ENCODE measurements at regions not wholly inside any gene's neighbourhood (a gene's known extent, or its start where the extent isn't known, plus 50 kb on each side); places are given as distances from the start of the nearest gene placed in this dataset.
"Not testable (repeated sequence)": the region's sequence is repeated elsewhere in the genome, so short reads cannot be mapped to it uniquely, and the experiment has no call there.

GRCh38 chr13:56659041-56659471 lies 481.7 kb upstream of the PRR20A start:
- intact Hi-C loops (cut with DNase I) = no loop called here
- DNase-seq = peak; percentile 30
- no peak for ATAC-seq (ENCODE audit: poor library complexity)

GRCh38 chr13:56670563-56670962 lies 470.2 kb upstream of the PRR20A start:
- no peak for DNase-seq
- no peak for ATAC-seq (ENCODE audit: poor library complexity)
- intact Hi-C loops (cut with DNase I) = no loop called here

GRCh38 chr13:56681404-56681803 lies 459.3 kb upstream of the PRR20A start:
- intact Hi-C loops (cut with DNase I) = no loop called here
- ATAC-seq (ENCODE audit: poor library complexity) (no peak), DNase-seq (no peak)

GRCh38 chr13:56687131-56687530 lies 453.6 kb upstream of the PRR20A start:
- DNase-seq = no peak
- intact Hi-C loops (cut with DNase I) = no loop called here
- no peak for ATAC-seq (ENCODE audit: poor library complexity)

- DNase-seq = no peak
- intact Hi-C loops (cut with DNase I) = no loop called here
- no peak for ATAC-seq (ENCODE audit: poor library complexity)
Measured at GRCh38 chr13:56697011-56697410, 443.7 kb upstream of the PRR20A start.

- ATAC-seq (ENCODE audit: poor library complexity) (no peak), DNase-seq (no peak)
- intact Hi-C loops (cut with DNase I) = no loop called here
Measured at GRCh38 chr13:56700324-56700723, 440.4 kb upstream of the PRR20A start.

- intact Hi-C loops (cut with DNase I) = no loop called here
- ATAC-seq (ENCODE audit: poor library complexity) (no peak), DNase-seq (no peak)
Measured at GRCh38 chr13:56706485-56706884, 434.2 kb upstream of the PRR20A start.

GRCh38 chr13:56713656-56714055 lies 427.1 kb upstream of the PRR20A start:
- intact Hi-C loops (cut with DNase I) = no loop called here
- no peak for DNase-seq
- no peak for ATAC-seq (ENCODE audit: poor library complexity)

- DNase-seq (no peak), ATAC-seq (ENCODE audit: poor library complexity) (no peak)
- intact Hi-C loops (cut with DNase I) = no loop called here
Measured at GRCh38 chr13:56718791-56719190, 421.9 kb upstream of the PRR20A start.

- ATAC-seq (ENCODE audit: poor library complexity) (no peak), DNase-seq (no peak)
- intact Hi-C loops (cut with DNase I) = no loop called here
Measured at GRCh38 chr13:56720841-56721240, 419.9 kb upstream of the PRR20A start.

- intact Hi-C loops (cut with DNase I) = no loop called here
- DNase-seq (no peak), ATAC-seq (ENCODE audit: poor library complexity) (no peak)
Measured at GRCh38 chr13:56735537-56735942, 405.2 kb upstream of the PRR20A start.

- intact Hi-C loops (cut with DNase I) = no loop called here
- no peak for DNase-seq
- ATAC-seq (ENCODE audit: poor library complexity) = no peak
Measured at GRCh38 chr13:56736966-56737365, 403.8 kb upstream of the PRR20A start.

GRCh38 chr13:56752636-56753035 lies 388.1 kb upstream of the PRR20A start:
- DNase-seq (no peak), ATAC-seq (ENCODE audit: poor library complexity) (no peak)
- intact Hi-C loops (cut with DNase I) = no loop called here

GRCh38 chr13:56755181-56755935 lies 385.4 kb upstream of the PRR20A start:
- DNase-seq (no peak), ATAC-seq (ENCODE audit: poor library complexity) (no peak)
- intact Hi-C loops (cut with DNase I) = no loop called here

- ATAC-seq (ENCODE audit: poor library complexity); intact Hi-C loops (cut with DNase I); DNase-seq: not testable (repeated sequence)
Measured at GRCh38 chr13:56763333-56763732, 377.4 kb upstream of the PRR20A start.

- ATAC-seq (ENCODE audit: poor library complexity) (no peak), DNase-seq (no peak)
- intact Hi-C loops (cut with DNase I) = no loop called here
Measured at GRCh38 chr13:56773148-56773547, 367.6 kb upstream of the PRR20A start.

GRCh38 chr13:56789527-56789926 lies 351.2 kb upstream of the PRR20A start:
- DNase-seq = no peak
- no peak for ATAC-seq (ENCODE audit: poor library complexity)
- intact Hi-C loops (cut with DNase I) = no loop called here

- no peak for ATAC-seq (ENCODE audit: poor library complexity)
- no peak for DNase-seq
- intact Hi-C loops (cut with DNase I) = no loop called here
Measured at GRCh38 chr13:56837161-56837560, 303.6 kb upstream of the PRR20A start.

GRCh38 chr13:56850852-56851251 lies 289.9 kb upstream of the PRR20A start:
- ATAC-seq (ENCODE audit: poor library complexity) = no peak
- no peak for DNase-seq
- intact Hi-C loops (cut with DNase I) = no loop called here

GRCh38 chr13:56861476-56861875 lies 279.2 kb upstream of the PRR20A start:
- ATAC-seq (ENCODE audit: poor library complexity) = no peak
- intact Hi-C loops (cut with DNase I) = no loop called here

GRCh38 chr13:56864451-56864850 lies 276.3 kb upstream of the PRR20A start:
- no peak for DNase-seq
- no peak for ATAC-seq (ENCODE audit: poor library complexity)
- intact Hi-C loops (cut with DNase I) = no loop called here

More at GRCh38 chr13:56861476-56861875, 279.2 kb upstream of the PRR20A start:
- DNase-seq = no peak
